NCI-H1092 treated with DMSO at 0.1 percent for 48 hours (cell line): ENCODE measurements at regions not wholly inside any gene's neighbourhood (a gene's known extent, or its start where the extent isn't known, plus 50 kb on each side); places are given as distances from the start of the nearest gene placed in this dataset.

Source experiments
- DNase-seq: peaks from one replicate; lab custom pipeline; 2025; lab: John Stamatoyannopoulos, UW

DNA sequence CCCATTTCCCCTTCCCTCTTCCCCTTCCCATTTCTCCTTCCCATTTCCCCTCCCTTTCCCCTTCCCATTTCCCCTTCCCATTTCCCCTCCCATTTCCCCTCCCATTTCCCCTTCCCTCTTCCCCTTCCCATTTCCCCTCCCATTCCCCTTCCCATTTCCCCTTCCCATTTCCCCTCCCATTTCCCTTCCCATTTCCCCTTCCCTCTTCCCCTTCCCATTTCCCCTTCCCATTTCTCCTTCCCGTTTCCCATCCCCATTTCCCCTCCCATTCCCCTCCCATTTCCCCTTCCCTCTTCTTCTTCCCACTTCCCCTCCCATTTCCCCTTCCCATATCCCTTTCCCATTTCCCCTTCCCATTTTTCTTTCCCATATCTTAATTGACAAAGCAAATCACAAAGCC lies 109.0 kb downstream of the OLFM1 start:
- DNase-seq, result no peak

- no peak for DNase-seq
Measured at GRCh38 chr9:135198144-135198543, 110.7 kb downstream of the OLFM1 start.

DNA sequence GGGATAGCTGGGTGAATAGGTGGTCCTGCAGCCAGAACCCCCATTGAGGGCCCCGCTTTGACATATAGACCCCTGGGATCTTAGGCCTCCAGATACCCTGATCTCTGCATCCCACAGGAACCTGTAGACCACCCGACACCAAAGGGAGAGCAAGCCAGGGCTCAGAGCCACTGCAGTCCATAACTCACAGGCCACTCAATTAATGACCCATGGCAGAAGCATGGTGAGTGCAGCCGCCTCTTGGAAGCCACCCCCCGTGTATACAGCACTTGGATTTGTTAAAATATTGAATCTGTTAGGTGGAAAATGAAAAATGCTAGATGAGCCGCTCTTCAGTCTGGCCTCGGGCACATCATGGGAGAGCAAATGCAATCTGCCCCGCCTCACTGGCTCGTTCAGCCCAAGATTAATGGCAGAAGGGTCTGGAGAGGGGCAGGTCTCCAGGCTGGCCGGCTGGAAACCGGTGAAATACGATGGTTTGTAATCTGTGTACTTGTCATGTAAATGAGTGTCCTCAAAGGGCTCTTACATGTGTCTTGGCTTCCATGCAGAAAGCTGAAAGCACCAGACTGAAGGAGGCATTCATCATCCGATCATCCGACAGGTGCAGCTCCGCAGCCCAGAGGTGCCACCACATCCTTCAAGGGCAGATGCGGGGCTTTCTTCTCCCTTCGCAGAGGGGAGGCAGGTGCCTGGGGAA lies 111.3 kb downstream of the OLFM1 start:
- DNase-seq, result no peak

DNA sequence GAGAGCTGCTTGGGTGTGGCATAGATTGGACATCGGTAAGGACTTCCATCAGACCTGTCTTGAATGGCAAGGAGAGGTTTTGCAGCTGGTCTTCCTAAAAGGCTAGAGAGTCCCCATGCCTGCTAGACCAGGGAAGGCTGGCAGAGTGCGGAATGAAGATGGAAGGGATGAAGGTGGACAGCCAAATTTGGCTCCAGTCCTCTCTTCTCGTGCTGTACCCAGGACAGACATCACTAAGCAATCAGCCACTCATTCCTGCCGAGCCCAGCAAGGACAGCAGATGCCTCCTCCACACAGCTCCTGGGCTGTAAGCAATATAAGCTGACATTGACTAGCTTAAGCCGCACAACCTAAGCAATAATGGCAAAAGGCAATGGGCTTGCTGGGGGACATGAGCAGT lies 112.0 kb downstream of the OLFM1 start:
- no peak for DNase-seq

- no peak for DNase-seq
Measured at GRCh38 chr9:135201711-135202110, 114.2 kb downstream of the OLFM1 start.

DNA sequence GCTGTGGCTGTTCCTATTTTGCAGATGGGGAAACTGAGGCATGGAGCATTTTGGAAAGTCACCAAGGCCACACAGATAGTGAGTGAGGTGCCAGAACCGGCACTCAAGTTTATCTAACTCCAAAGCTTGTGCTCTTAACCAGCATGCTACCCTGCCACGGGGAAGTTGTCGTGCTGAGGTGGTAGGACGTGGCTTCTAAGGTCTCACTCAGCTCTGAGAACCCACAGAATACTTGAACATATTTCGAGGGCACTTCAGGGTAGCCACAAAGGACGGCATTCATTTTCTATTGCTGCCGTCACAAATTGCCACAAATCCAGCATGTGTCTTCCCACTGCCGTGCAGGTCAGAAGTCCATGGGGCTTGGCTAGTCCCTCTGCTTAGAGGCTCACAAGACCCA lies 116.7 kb downstream of the OLFM1 start:
- DNase-seq, result no peak

DNA sequence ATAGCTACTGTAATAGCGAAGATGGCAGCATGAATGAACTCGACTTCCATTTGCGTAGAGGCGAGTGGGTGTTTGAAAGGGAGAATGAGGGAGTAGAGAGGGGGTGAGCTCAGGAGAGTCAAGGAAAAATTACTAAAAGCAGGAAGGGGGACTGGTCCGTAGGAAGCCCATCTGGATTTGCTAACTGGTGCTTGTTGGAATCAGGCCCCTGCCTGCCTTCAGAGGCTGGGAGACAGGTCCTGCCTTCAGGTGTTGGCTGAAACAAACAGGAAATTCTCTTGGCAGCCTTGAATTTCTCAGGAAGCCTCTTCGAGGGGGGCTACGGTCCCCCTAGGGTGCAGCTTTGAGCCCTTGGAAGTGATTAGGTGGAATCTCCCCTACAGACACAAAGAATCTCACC lies 121.7 kb downstream of the OLFM1 start:
- no peak for DNase-seq

DNA sequence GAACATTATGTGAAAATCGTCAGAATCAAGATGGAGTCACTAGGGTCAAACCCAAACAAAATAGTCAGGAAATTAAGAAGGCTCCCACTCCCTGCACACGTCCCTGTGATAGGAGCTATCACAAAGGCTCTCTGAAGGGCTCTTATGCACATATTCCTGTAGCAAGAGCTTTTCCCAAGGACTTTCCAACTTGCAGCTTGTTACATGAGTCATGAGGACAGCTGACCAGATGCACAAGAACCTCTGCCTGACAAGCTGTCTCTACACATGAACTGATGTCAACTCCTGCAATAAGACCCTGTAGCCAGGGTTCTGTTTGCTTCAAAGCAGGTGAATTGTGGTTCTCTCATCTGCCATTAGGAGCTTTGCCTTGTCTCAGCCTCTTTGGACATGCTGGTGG lies 122.4 kb downstream of the OLFM1 start:
- DNase-seq, result no peak

- DNase-seq, result no peak
Measured at GRCh38 chr9:135210676-135211523, 123.4 kb downstream of the OLFM1 start.

DNA sequence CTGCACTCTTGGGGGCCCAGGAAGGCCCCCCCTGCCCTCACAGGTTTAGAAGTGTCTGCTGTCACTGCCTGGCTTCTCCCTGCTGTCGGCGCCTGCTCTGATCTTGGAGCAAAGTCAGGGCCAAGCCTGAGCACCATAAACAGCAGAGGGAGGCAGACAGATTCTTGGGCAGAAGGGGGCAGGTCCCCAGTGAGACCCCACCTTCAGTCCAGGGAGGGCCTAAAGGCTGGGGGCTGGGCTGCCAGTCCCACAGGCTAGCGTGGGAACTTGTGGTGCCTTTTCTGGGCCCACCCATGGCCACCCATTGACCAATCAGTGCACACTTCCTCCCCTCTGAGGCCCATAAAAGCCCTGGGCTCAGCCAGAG lies 124.0 kb downstream of the OLFM1 start:
- DNase-seq, result no peak

DNA sequence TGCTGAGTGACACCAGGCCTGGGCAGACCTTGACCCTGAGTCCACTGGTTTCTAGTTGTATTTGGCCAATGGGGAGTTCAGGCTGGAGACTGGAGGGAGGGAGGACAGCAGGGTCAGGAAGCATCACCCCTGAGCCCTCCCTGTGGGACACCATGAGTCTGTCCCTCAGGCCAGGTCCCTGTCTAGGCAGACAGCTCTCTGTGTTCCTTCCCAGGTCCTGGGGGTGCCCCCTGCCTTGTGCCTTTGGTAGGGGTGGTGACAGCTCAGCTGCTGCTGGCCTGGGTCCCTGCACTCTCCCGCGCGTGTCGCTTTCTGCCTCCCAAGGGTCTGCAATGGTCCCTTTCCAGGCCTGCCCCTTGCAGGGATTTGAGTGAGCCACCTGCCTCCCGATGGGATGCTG lies 125.5 kb downstream of the OLFM1 start:
- no peak for DNase-seq

DNA sequence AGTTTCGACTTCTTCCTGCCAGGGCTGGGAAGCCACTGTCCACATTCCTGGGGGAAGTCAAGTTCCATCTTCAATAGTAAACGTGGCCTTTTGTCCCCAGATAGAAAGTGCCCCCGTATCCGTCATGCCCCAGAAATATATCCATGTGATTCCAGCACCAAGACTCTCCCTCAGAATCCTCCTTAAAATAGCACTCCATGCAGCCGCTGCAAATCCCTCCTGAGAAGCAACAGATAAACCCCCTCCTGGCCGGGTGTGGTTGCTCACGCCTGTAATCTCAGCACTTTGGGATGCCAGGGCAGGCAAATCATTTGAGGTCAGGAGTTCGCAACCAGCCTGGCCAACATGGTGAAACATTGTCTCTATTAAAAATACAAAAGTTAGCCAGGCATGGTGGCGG lies 126.1 kb downstream of the OLFM1 start:
- DNase-seq, result no peak

- no peak for DNase-seq
Measured at GRCh38 chr9:135214054-135214640, 126.7 kb downstream of the OLFM1 start.

DNA sequence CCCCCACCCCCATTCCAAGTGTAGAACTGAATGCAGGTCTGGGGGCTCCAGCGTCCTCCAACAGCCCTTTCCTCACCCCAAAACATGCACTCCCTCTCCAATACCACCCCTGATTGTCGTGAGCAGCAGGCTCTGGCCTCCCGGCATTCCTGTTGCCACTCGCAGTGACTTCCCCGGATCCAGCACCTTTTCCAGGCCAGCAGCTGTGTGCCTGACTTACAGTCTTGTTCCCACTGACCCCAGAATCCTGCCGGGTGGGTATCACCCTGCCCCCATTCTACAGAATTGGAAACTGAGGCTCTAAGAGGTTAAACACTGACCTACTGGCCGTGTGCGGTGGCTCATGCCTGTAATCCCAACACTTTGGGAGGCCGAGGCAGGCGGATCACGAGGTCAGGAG lies 127.2 kb downstream of the OLFM1 start:
- DNase-seq, result no peak

DNA sequence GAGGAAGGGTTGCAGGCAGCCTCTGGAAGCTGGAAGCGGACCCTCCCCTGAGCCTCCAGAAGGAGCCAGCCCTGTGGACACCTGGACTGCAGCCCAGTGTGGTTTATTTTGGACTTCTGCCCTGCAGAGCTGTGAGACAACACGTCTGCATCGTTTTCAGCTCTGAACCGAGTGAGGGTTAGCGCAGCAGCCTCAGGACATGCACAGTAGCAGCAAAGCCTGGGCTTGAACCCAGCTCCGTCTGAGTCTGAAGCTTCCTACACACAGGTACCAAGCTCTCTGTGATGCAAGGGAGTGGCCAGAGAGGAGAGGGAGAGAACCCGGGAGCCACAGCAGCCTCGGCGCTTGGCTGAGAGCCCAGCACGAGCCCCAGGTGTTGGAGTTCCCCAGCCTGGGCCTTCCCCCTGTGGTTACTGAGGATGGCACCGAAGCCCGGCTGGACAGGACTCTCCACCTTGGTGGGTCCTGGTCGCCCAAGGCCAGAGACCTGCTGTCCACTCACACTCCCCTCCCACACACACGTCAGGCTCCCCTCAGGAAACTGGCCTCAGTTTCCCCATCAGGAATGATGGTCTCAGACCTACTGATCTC lies 128.2 kb downstream of the OLFM1 start:
- DNase-seq, result peak; percentile 88

DNA sequence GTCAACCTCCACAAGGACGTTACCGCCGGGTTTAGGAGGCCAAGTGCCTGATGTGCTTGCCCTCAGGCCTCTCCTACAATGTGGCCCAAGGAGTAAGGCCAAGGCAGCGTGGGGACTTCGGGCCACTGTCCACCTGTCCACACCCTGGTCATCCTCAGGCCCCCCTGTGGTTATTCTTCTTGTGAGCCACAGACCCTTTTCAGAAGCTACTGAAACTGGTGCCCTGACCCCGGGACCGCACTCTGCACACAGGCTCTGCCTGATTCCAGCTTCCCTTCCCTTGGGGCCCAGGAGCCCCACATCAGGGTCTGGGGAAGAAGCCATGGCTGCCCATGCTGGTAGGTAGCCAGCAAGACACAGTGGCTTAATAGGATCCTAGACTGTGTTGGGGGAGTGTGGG lies 128.8 kb downstream of the OLFM1 start:
- DNase-seq, result no peak

GRCh38 chr9:135216791-135217441 lies 129.4 kb downstream of the OLFM1 start:
- DNase-seq, result peak; percentile 55

- DNase-seq, result no peak
Measured at GRCh38 chr9:135217836-135218235, 130.4 kb downstream of the OLFM1 start.

- no peak for DNase-seq
Measured at GRCh38 chr9:135218331-135219225, 131.1 kb downstream of the OLFM1 start.

DNA sequence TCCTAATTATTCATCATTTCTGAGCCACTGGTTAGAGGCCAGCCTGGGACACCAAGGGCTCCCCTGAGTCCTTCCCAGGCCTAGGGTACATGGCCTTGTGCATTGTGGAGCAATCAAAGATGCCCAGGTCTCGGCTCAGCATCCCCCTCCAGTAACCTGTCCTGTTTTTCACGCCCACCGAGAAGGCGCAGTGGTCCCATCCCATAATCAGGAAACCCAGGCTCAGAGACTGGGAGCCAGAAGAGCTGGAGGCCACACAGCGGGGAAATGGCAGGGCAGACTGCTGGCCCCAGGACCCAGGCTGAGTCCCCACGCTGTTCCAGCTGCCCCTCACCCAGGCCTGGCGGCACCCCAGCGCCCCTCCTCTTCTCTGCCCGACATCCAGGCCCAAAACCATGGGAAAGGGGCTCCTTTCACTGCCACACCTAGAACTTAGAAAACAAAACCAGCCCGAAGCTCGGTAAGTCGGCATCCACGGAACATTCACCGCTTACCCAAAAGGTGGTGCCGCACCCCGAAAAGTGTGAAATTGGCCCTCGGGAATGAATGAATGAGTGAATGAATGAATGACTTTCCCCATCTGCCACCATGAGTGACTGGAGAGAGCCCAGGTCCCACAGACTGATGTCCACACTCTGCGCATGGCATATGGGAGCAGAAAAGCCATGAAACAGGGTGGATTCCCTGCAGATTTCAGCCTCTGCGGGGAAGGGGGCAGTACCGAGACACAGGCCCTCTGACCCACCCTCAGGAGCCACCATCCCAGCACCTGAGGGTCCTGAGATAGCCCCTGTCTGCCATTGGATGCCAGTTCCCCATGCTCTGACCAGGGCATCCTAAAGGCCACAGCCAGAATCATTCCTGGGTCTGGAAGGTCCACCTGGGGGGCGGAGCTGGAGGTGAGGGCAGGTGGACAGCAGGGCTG lies 132.5 kb downstream of the OLFM1 start:
- no peak for DNase-seq
